Non-pigmented ciliary epithelial cell (primary cell): ENCODE measurements at regions not wholly inside any gene's neighbourhood (a gene's known extent, or its start where the extent isn't known, plus 50 kb on each side); places are given as distances from the start of the nearest gene placed in this dataset.
"Not testable (repeated sequence)": the region's sequence is repeated elsewhere in the genome, so short reads cannot be mapped to it uniquely, and the experiment has no call there.

Experiments used
- DNase-seq: peaks from one replicate; pipeline ENCODE4 v3.0.0-alpha.2; 2010; ENCODE audit warnings: low read depth

DNA sequence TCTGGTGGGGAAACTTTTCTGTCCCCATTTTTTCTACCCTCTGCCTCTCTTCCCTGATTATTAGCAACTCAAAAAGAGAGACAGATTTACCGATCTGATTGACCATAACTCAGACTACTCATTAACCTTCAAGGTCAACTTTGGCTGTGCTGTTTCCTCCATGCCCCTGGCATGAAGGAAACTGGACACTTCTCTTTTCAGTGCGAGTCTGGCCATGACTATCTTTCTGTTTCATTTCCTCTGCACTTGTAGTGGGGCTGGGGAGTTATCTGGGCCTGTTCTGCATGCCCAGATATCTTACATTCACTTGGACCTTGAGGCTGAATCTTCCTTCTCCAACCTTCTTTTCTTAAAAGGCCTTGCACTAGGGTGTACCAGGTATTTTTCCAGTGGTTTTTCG, 76.9 kb upstream of the SLCO2A1 start:
- DNase-seq, result no peak

DNA sequence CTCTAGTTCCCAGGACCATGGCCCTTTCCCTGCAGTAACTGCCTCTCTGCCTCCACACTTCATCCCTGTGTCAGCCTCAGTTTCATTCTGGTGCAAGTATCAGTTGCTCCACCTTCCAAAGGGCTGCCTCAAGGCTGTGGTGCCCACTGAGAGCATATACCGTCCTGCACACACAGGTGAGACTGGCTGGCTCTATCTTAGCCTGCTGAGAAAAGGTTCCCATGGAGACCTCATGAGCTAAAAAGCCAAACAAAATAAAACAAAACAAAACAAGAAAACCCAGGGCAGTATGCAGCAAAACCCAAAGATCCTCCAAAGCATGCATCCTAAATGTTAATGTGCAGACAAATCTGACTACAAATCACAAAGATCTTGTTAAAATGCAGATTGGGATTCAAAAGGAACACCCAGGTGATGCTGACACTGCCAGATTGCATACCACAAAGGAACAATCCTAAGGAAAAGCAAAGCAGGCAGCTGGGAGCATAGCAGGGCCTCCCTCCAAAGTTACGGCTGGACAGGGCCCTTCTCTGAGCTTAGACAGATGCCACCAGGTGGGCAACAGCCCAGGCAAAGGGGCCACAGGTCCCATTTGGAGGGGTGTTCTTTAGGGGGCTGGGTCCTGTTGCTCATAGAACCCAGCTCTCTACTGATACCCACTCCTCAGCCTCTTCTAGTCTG, 76.3 kb upstream of the SLCO2A1 start:
- DNase-seq, result no peak

DNA sequence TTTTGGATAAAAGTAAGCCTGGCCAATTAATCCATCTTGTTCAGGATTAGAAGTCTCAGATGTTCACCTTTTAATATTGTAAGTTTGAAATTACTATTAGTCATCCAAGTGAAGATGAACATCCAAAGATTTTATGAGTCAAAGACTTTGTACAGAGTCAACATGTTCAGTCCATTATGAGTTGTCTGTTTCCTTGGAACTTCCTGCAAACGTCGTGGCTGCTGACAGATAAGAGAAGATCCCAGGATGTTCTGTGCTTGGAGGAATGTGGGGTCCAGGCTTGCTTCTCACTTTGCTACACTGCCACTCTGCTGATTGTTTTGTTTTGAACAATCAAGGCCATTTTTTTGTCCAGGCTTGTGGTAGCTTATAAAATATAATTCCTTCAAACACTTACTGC, 74.3 kb upstream of the SLCO2A1 start:
- DNase-seq, result no peak

DNA sequence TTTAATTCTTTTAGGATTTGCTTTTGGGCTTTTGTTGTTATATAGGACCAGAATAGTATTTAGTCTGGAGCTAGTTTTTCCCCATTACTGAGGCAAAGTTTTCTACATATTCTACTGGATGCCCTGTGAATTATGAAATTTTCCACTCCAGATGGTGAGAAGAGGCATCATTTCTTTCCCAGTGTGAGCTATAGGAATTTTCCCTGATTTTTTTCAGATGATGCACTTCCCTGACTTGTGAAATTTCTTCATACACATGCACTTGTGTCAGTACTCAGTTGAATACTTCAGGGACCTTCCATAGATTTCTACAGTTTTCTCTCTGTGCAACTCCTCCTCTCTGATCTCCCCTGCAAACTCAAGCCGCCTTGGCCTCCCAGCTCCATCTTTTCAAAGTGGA, 73.7 kb upstream of the SLCO2A1 start:
- DNase-seq, result no peak

DNA sequence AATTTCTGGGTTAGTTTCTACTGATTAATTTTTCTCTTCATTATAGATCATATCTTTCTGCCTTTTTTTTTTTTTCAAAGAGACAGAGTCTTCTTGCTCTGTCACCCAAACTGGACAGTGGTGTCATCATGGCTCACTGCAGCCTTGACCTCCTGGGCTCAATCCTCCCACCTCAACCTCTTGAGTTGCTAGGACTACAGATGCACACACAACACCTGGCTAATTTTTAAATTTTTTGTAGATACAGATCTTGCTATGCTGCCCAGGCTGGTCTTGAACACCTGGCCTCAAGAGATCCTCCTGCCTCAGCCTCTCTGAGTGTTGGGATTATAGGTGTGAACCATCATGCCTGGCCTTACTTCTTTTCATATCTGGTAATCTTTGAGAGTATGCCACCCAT, 73.3 kb upstream of the SLCO2A1 start:
- DNase-seq, result no peak

DNA sequence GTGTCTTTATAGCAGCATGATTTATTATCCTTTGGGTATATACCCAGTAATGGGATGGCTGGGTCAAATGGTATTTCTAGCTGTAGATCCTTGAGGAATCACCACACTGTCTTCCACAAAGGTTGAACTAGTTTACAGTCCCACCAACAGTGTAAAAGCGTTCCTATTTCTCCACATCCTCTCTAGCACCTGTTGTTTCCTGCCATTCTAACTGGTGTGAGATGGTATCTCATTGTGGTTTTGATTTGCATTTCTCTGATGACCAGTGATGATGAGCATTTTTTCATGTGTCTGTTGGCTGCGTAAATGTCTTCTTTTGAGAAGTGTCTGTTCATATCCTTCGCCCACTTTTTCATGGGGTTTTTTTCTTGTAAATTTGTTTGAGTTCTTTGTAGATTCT, 66.5 kb upstream of the SLCO2A1 start:
- DNase-seq, result not testable (repeated sequence)

DNA sequence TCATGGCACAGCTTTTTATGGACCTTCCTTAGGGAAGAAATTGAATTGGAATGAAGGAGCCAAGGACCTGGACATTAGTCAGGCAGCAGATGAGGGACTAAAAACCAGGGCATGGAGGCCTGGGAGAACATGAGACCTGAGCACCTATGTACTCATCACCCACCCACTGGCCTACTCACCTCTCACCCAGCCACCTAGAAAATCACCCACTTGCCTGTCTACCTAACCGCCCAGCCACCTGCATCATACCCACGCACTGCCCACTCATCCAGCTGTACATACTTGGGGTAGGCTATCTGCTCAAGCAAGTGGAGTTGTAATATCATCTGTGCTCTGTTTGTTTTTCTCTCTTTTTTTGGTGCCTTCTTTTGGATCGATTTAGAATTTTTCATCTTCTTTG, 65.3 kb upstream of the SLCO2A1 start:
- DNase-seq, result no peak

DNA sequence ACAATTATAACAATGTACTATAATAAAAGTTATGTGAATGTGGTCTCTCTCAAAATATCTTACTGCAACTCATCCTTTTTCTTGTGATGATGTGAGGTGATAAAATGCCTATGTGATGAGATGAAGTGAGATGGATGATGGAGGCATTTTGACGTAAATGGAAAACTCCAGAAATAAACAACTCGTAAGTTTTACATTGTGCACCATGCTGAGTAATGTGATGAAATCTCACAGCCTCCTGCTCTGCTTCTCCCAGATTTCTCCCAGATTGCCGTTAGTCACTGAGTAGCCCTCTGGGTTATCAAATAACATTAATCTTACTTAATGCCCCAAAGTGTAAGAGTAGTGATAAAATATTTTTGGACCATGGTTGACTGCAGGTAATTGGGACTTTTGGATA, 64.8 kb upstream of the SLCO2A1 start:
- peak; percentile 34 for DNase-seq

DNA sequence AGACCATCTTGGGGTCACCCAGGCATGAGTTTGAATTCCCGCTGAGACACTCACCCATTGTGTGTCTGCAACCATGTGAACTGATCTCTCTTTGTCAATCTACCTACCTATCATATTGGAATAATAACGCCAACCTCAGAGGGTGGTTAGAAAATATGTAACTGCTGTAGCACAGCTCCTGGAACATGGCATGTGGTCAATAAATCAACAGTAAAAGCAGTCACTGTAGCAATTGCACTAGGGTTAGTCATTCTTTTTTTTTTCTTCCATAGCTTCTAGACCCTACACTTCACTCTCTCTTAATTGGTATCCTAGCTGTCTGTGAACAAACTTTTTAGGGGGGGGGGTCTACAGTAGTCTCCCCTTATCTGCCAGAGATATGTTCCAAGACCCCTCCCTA, 64.2 kb upstream of the SLCO2A1 start:
- no peak for DNase-seq

DNA sequence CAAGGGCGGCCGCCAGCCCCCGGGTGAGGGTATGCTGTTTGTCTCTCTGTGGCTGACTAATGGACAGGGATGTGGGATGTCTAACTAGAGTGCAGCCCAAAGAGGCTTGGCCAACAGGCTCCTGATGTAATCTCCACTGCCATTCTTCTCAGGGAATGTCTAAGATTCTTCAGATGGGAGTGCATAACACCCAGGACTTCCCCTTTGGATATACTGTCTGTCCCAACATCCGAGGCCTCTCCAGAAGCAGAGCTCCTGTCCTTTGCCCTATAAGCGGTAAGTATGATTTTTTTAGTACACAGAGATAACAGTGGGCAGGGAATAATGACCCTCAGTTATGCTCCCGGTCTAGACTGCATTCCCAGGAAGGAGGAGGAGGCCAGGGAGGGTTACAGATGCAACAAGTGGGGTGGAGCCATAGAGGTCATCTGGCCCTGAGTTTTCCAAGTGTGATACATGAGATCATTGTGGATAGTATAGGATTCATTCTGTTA, 62.5 kb upstream of the SLCO2A1 start:
- no peak for DNase-seq

DNA sequence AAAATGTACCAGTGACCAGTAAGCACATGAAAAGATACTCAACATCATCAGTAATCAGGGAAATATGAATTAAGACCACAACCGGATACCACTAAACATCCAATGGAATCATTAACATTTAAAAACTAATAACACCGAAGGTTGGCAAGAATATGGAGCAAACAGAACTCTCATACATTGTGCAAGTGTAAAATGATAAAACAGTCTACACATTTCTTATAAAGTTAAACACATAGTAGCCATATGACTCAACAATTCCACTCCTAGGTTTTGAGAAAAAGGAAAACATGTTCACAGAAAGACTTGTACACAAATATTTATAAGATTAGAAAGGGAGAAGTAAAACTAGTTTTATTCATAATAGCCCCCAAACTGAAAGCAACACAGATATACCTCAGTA, 60.3 kb upstream of the SLCO2A1 start:
- DNase-seq, result no peak

DNA sequence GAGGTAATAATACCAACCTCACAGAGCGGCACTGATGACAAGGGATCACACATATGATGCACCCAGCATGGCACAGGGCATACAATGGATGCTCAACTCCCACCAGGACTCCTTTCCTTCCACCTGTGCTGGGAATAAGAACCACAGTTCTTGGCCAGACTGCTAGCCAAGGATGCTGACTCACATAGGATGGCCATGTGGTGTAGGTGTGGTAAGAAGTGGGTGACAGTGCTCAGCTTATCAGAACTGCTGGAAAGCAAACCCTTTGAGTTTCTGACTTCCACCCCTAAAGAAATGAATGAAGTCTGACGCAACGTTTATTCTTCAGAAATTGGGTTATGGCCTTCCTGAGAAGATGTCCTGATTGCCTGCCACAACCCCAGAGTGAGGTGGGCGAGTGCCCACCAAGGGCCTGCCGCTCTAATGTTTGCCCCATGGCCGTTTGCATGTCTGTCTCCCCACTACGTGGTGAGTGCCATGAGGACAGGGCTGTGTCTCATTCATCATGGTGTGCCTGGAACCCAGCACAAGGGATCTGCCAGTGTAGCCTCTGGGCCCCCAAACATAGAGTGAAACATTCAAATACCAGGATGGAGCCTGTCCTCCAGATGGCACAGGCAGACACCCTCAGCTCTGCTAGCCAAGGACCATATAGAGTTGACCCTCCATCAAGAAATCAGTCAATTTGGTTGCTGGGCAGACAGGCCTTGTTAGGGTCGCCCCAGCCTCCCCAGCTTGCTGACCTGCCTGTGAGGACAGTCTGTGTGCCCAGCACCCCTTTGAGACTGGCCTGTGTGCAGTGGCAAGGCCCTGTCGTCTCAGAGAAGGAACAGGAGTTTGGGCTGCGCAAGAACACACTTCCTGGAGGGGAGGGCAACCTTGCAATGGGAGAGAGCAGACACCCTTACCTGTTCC, 57.6 kb upstream of the SLCO2A1 start:
- no peak for DNase-seq

DNA sequence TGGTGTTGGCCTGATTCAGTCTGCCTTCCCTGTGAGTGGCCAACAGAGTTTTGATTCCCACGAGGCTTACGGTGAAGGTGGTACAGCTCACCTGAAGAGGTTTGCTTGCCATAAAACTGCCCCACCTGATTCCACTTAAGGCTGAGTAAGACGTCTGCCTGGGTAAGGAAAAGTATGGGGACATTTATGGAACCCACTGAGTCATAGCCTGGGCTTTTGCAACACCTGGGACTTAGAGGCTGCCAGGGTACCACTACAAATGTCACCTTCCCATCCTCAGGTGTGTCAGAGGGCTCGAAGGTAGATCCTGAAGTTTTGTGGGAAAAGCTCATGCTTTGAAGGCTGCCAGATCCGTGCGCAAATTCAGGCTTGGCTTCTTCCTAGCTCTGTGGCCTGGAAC, 56.9 kb upstream of the SLCO2A1 start:
- DNase-seq, result no peak

DNA sequence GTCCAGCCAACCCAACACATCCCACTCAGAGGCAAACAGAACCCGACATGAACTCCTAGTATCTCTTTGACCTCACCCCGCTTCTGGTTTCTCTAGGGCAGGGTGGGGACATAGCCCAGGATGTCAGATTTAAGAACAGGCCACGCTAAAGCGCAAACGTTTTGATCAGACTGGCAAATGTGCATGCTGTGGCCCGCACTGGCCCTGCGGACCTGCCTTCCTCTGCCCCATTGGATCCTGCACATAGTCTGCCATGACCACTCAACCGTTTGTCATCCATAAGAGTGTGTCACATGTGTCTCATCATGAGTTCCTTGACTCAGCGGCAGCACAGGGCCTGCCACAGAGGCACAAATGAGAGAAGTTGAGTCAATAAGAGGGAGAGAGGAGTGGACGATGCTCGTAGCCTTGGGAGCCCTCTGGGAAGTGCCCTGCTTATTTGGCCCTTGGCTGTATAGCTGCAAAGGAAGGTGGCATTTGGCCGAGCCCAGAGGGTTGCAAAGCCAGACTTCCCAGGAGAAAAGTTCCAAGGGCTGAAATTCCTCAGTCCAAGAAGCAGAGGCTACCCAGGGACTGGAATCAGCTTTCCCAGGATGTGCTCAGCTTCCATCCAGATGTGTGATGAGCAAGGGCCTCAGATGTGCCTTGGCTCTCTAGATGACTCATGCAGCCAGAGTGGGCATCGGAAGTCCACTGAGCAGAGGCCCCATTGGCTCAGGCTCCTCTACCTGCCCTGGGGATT, 55.5 kb upstream of the SLCO2A1 start:
- DNase-seq, result no peak

DNA sequence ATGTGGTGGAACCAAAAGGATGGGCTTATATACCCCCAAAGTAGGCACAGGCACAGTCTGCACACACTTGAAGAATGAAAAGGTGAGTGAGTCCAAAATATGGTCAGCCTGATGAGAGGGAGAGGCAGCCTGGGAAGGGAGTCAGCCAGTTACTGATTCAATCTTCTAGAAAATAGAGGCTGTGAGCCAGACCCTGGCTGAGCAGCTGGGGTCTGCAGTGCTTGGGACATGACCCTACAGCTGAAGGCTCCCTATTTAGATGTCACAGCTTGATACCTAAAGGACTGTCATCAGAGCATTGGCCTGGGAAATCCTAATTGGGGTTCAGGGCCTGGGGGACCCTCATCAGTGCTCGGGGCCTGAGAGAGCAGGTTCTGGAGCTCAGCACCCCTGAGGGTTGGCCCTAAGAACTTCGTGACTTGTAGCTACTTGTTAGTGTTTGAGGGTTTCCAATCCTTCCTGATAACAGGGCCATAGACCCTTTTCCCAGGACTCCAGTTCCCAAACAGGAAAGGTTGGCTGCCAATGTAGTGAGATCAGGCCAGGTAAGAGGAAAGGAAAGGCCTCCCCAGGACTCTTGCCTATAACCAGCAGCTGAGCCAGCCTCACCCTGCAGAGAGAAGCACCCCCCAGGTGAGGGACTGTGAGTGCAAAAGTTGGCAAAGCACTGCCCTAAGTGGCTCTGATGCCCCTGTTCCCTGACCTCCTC, 54.7 kb upstream of the SLCO2A1 start:
- no peak for DNase-seq

DNA sequence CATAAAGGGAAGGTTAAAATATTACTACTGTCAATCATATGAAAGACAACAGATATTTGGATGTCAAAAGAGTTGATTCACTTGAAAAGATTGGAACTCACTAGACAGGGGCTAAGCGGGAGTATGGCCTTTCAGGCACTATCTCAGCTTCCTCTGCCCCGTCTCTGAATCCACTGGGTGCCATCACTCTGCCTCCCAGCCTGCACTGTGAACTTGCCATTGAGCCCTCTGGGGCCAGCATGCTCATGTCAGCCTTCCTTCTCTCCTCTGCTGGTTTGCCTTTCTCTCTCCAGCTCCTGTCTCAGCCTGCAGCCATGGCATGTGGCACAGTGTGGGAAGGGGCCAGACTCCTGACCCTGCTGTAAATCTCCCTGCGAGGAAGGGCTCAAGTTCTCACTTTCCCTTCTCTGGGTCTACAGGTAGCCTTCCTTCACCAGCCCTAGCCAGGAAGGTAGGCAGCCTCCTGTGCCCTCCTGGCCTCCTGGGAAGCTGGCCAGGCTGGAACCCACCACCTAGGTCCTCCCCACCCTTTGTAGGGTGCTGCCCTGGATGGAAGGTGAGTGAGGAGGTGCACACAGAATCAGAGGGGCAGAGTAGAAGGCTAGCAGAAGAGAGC, 54.0 kb upstream of the SLCO2A1 start:
- no peak for DNase-seq

DNA sequence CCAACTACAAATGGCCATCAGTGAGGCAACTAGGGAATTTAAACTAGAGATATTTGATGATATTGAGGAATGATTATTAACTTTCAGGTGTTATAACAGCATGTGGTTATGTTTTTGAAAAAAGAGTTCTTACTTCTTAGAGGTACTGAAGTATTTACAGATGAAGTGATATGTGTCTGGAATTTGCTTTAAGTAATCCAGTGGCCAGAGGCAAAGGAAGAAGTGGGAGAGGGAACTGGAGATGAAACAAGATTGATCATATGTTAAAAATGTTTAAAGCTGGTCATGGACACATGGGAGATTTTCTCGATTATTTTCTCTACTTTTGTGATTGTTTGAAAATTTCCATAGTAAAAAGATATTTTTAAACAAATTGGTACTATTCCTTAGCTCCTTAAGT, 53.3 kb upstream of the SLCO2A1 start:
- no peak for DNase-seq

DNA sequence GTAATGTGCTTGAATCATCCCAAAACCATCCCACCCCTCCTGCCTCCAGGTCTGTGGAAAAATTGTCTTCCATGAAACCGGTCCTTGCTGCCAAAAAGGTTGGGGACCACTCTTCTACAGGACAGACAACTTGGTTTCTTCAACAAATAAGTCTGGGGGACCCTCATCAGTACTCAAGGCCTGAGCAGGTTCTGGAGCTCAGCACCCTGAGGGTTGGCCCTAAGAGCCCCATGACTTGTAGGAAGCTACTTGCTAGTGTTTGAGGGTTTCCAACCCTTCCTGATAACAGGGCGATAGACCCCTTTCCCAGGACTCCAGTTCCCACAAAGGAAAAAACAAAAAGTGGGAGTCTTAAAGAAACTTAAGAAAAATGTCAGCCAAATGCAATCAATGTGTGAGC, 52.9 kb upstream of the SLCO2A1 start:
- DNase-seq, result no peak

DNA sequence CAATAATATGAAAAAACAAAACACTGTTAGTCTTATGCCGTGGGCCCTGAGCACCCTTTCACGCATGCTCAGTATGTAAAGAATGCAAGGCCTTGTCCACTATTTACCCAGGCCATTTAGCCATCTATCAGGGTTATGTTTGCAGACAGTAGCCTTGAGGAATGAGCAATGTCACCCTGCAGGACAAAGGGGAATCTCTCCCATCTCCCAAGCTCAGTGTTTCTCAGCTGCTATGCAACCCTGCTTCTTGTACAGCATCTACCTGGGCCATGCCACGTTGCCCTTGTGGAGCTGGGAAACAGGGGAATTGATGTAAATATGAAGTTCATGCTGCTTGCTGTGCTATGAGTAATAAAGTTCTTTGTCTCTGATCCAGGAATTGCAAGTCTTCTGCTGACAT, 51.5 kb upstream of the SLCO2A1 start:
- no peak for DNase-seq

DNA sequence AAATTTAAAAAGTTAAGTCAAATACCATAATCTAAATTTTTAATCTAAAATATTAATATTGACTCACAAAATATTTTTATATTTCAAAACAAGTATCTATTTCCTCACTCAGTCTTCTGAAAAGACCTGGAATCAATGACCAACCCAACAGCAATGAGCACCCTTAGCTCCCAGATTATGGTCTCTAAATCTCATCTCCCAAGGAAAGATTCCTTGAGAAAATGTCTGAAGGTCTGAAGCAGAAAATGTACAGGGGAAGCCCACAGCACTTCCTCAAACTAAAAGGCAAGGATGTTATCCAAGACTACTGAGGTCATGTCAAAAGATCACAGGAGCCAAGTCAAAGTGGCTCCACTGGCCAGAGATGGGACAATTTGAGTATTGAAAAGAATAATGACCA, 51.0 kb upstream of the SLCO2A1 start:
- DNase-seq, result no peak

DNA sequence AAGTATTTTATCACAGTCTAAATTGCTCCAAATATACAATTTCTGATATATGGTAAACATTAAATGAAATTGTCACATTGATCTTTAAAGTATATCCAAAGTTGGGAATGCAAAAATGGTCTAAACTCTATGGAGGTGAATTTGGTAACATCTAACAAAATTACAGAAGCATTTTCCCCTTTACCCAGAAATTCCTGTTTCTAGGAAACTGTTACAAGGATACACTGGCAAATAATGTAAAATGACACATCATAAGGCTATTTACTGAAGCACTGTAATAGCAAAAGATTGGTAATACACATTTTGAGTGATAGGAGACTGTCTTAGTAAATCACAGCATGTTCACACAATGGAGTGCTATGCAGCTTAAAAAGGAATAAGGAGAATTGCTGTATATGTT, 50.0 kb upstream of the SLCO2A1 start:
- DNase-seq, result no peak
